ENCODE measurements at regions not wholly inside any gene's neighbourhood (a gene's known extent, or its start where the extent isn't known, plus 50 kb on each side); places are given as distances from the start of the nearest gene placed in this dataset.

- TF ChIP-seq FOXA1 (IDR thresholded peaks at IDR 0.05) (no peak), ELF4 (IDR thresholded peaks at IDR 0.05) (no peak), SP1 (IDR thresholded peaks at IDR 0.05) (no peak), BHLHE40 (IDR thresholded peaks at IDR 0.05; ENCODE audit: borderline replicate concordance) (no peak), FOXK2 (IDR thresholded peaks at IDR 0.05) (no peak), ZNF384 (IDR thresholded peaks at IDR 0.05) (no peak), FOXM1 (IDR thresholded peaks at IDR 0.05; ENCODE audit: borderline replicate concordance) (no peak), ARNT (IDR thresholded peaks at IDR 0.05) (no peak), NFRKB (IDR thresholded peaks at IDR 0.05) (no peak), CTBP1 (IDR thresholded peaks at IDR 0.05; ENCODE audit: borderline replicate concordance) (no peak), LEF1 (IDR thresholded peaks at IDR 0.05; ENCODE audit: borderline replicate concordance) (no peak)
Measured at GRCh38 chr19:33953592-33953991, 156.9 kb downstream of the KCTD15 start.

All from HEK293T (cell line).